H9 (cell line): ENCODE measurements at regions not wholly inside any gene's neighbourhood (a gene's known extent, or its start where the extent isn't known, plus 50 kb on each side); places are given as distances from the start of the nearest gene placed in this dataset.

ENCODE experiments used
- DNase-seq: peaks from one replicate; pipeline ENCODE4 v3.0.0-alpha.2; 2017
- H2AFZ ChIP-seq: one replicate; pipeline ENCODE4 v1.6.1; 2013; ENCODE audit warnings: mild to moderate bottlenecking, low read length, control low read depth, moderate library complexity
- H2AK5ac ChIP-seq: 2 replicates; pipeline ENCODE4 v1.6.1; 2013; ENCODE audit warnings: low read length, control low read depth, mixed read lengths; ENCODE audit not compliant: insufficient read length
- H2BK120ac ChIP-seq: one replicate; pipeline ENCODE4 v1.6.1; 2013; ENCODE audit warnings: low read depth, mild to moderate bottlenecking, low read length, control low read depth, inconsistent platforms; ENCODE audit not compliant: poor library complexity, severe bottlenecking
- H2BK12ac ChIP-seq: 2 replicates; pipeline ENCODE4 v1.6.1; 2013; ENCODE audit warnings: low read length, control low read depth, mixed read lengths, low read depth; ENCODE audit not compliant: insufficient read length
- H2BK15ac ChIP-seq: 2 replicates; pipeline ENCODE4 v1.6.1; 2013; ENCODE audit warnings: low read depth, low read length, control low read depth
- H2BK20ac ChIP-seq: one replicate; pipeline ENCODE4 v1.6.1; 2013; ENCODE audit warnings: low read depth, mild to moderate bottlenecking, low read length, control low read depth, inconsistent platforms; ENCODE audit not compliant: poor library complexity, severe bottlenecking
- H2BK5ac ChIP-seq: 2 replicates; pipeline ENCODE4 v1.6.1; 2013; ENCODE audit warnings: low read length, control low read depth, mixed read lengths; ENCODE audit not compliant: insufficient read length
- H3K14ac ChIP-seq: 2 replicates; pipeline ENCODE4 v1.6.1; 2013; ENCODE audit warnings: low read length, control low read depth; ENCODE audit not compliant: insufficient read depth
- H3K18ac ChIP-seq: 2 replicates; pipeline ENCODE4 v1.6.1; 2013; ENCODE audit warnings: low read depth, mild to moderate bottlenecking, mixed read lengths, low read length, control low read depth; ENCODE audit not compliant: insufficient read length
- H3K23ac ChIP-seq: 2 replicates; pipeline ENCODE4 v1.6.1; 2013; ENCODE audit warnings: low read length, control low read depth, mixed read lengths, low read depth; ENCODE audit not compliant: insufficient read length
- H3K23me2 ChIP-seq: 2 replicates; pipeline ENCODE4 v1.6.1; 2013; ENCODE audit warnings: low read depth, mild to moderate bottlenecking, mixed read lengths, low read length, control low read depth; ENCODE audit not compliant: insufficient read length, poor library complexity, severe bottlenecking
- H3K27ac ChIP-seq: 2 replicates; pipeline ENCODE4 v1.5.1; 2013; ENCODE audit warnings: low read length, control low read depth, mixed read lengths, low read depth; ENCODE audit not compliant: insufficient read length
- H3K27me3 ChIP-seq: 2 replicates; pipeline ENCODE4 v1.6.1; 2013; ENCODE audit warnings: low read length, control low read depth, inconsistent platforms; ENCODE audit not compliant: insufficient read depth
- H3K4ac ChIP-seq: 2 replicates; pipeline ENCODE4 v1.6.1; 2013; ENCODE audit warnings: low read depth, mild to moderate bottlenecking, control low read depth, inconsistent platforms, low read length, moderate library complexity
- H3K4me1 ChIP-seq: 2 replicates; pipeline ENCODE4 v1.6.1; 2013; ENCODE audit warnings: low read length, control low read depth, inconsistent platforms; ENCODE audit not compliant: insufficient read depth
- H3K4me2 ChIP-seq: 2 replicates; pipeline ENCODE4 v1.6.1; 2013; ENCODE audit warnings: low read length, control low read depth, mixed read lengths; ENCODE audit not compliant: insufficient read length, insufficient read depth
- H3K56ac ChIP-seq: 2 replicates; pipeline ENCODE4 v1.6.1; 2013; ENCODE audit warnings: low read depth, mild to moderate bottlenecking, mixed read lengths, low read length, control low read depth; ENCODE audit not compliant: insufficient read length
- H3K79me1 ChIP-seq: 2 replicates; pipeline ENCODE4 v1.6.1; 2013; ENCODE audit warnings: low read depth, mild to moderate bottlenecking, moderate library complexity, low read length, control low read depth, inconsistent platforms; ENCODE audit not compliant: insufficient read depth, poor library complexity, severe bottlenecking
- H3K79me2 ChIP-seq: 2 replicates; pipeline ENCODE4 v1.6.1; 2013; ENCODE audit warnings: low read length, control low read depth, inconsistent platforms; ENCODE audit not compliant: insufficient read depth
- H3K9ac ChIP-seq: 2 replicates; pipeline ENCODE4 v1.6.1; 2013; ENCODE audit warnings: low read length, control low read depth, mixed read lengths; ENCODE audit not compliant: insufficient read length; ENCODE audit errors: extremely low read depth
- H3K9me3 ChIP-seq: one replicate; pipeline ENCODE4 v1.6.1; 2013; ENCODE audit warnings: low read depth, low read length, inconsistent platforms; ENCODE audit not compliant: control insufficient read depth
- H3T11ph ChIP-seq: one replicate; pipeline ENCODE4 v1.6.1; 2013; ENCODE audit warnings: mild to moderate bottlenecking, low read length, control low read depth, inconsistent platforms
- H4K20me1 ChIP-seq: one replicate; pipeline ENCODE4 v1.6.1; 2013; ENCODE audit not compliant: control insufficient read depth, insufficient read length, insufficient read depth
- H4K5ac ChIP-seq: 2 replicates; pipeline ENCODE4 v1.6.1; 2013; ENCODE audit warnings: low read depth, mild to moderate bottlenecking, mixed read lengths, low read length, control low read depth; ENCODE audit not compliant: insufficient read length
- H4K8ac ChIP-seq: replicated peaks from 2 replicates; pipeline ENCODE4 v1.6.1; 2013; ENCODE audit warnings: low read length, control low read depth, mixed read lengths, low read depth; ENCODE audit not compliant: insufficient read length
- H4K91ac ChIP-seq: 2 replicates; pipeline ENCODE4 v1.6.1; 2013; ENCODE audit warnings: low read depth, mild to moderate bottlenecking, moderate library complexity, mixed read lengths, low read length, control low read depth; ENCODE audit not compliant: insufficient read length
- H3K27ac Mint-ChIP-seq, 3 experiments: 2 replicates in 2 of 3; 3 replicates in 1 of 3; pipeline ENCODE4 v1.8.0; 2020 to 2021; ENCODE audit warnings: mixed read lengths in 3 of 3, mild to moderate bottlenecking in 1 of 3, moderate library complexity in 1 of 3
- H3K27me3 Mint-ChIP-seq: 2 replicates; pipeline ENCODE4 v1.8.0; 2021; ENCODE audit warnings: low read depth, mild to moderate bottlenecking, moderate library complexity, mixed read lengths
- H3K36me3 Mint-ChIP-seq, 3 experiments: 2 replicates in 2 of 3; 3 replicates in 1 of 3; pipeline ENCODE4 v1.8.0; 2020 to 2021; ENCODE audit warnings: low read depth in 3 of 3, mixed read lengths in 3 of 3; ENCODE audit not compliant: insufficient read depth in 1 of 3
- H3K4me1 Mint-ChIP-seq, 2 experiments: 2 replicates each; pipeline ENCODE4 v1.8.0; 2020; ENCODE audit warnings: mixed read lengths in 2 of 2
- H3K4me3 Mint-ChIP-seq, 2 experiments: 2 replicates in 1 of 2; 3 replicates in 1 of 2; pipeline ENCODE4 v1.8.0; 2020 to 2021; ENCODE audit warnings: mild to moderate bottlenecking in 2 of 2, mixed read lengths in 2 of 2, moderate library complexity in 1 of 2
- H3K9me3 Mint-ChIP-seq, 2 experiments: 2 replicates in 1 of 2; 3 replicates in 1 of 2; pipeline ENCODE4 v1.8.0; 2020; ENCODE audit warnings: mild to moderate bottlenecking in 2 of 2, mixed read lengths in 2 of 2, moderate library complexity in 1 of 2
- CTCF ChIP-seq: fragments of 200-600 bp; sonication (generic); conservative IDR thresholded peaks from 3 replicates; pipeline ENCODE4 v1.8.0; 2021; ENCODE audit warnings: antibody characterized with exemption, mild to moderate bottlenecking
- WGBS: extraction: QIAGEN DNeasy Blood & Tissue Kit; methylation state at CpG from one replicate; pipeline ENCODE4 v1.1.7; 2013; ENCODE audit warnings: missing lambda C conversion rate, low lambda C conversion rate, mixed read lengths; ENCODE audit not compliant: insufficient read length; ENCODE audit errors: extremely low coverage; 5-methylcytosine and 5-hydroxymethylcytosine counted together

GRCh38 chrX:51975360-51975759 is 81.9 kb downstream of the MAGED1 start:
- Histone ChIP-seq H3K79me1 (no peaks in the 10 kb centered on the region), H3K27me3 (no peaks in the 10 kb centered on the region), H2BK5ac (no peak overlapping the region), H4K8ac (no peak overlapping the region), H4K20me1 (no peaks in the 10 kb centered on the region), H3K23ac (no peak overlapping the region), H3K9me3 (peaks cover 14% of the 10 kb centered on the region), H3K18ac (no peak overlapping the region), H4K91ac (no peak overlapping the region), H3K4ac (no peak overlapping the region), H3K79me2 (no peaks in the 10 kb centered on the region), H4K5ac (no peak overlapping the region), H2AK5ac (no peak overlapping the region), H2BK120ac (no peak overlapping the region), H3K56ac (no peak overlapping the region), H3K4me1 (no peaks in the 10 kb centered on the region), H3K9ac (no peak overlapping the region), H3T11ph (no peak overlapping the region), H3K4me2 (no peak overlapping the region), H3K23me2 (no peaks in the 10 kb centered on the region), H2BK15ac (no peak overlapping the region), H3K27ac (no peak overlapping the region), H3K14ac (no peak overlapping the region), H2AFZ (no peak overlapping the region), H2BK20ac (no peak overlapping the region), H2BK12ac (no peak overlapping the region)
- Mint-ChIP-seq H3K27ac (no peak overlapping the region), H3K36me3 (peaks cover 0 to 2% (median 0%) of the 10 kb centered on the region in 3 experiments; a peak in 1 of 7 replicates), H3K9me3 (peaks cover 62 to 69% of the 10 kb centered on the region in 2 experiments), H3K27me3 (no peaks in the 10 kb centered on the region; the same call in 1 of the 2 replicates), H3K4me1 (no peaks in the 10 kb centered on the region; a peak in 1 of 4 replicates), H3K4me3 (no peak overlapping the region)
- no peak for DNase-seq
- TF ChIP-seq CTCF, result no peak
- WGBS, result no CpG with 5 or more reads among the region's 3 CpGs
